IgD-negative memory B cell (primary cell): ENCODE measurements at regions not wholly inside any gene's neighbourhood (a gene's known extent, or its start where the extent isn't known, plus 50 kb on each side); places are given as distances from the start of the nearest gene placed in this dataset.

Experiments used
- H3K27ac Mint-ChIP-seq, 3 donors: one replicate each; pipeline ENCODE4 v1.8.0; 2020 to 2022; ENCODE audit warnings: mild to moderate bottlenecking in 3 of 3, mixed read lengths in 3 of 3, moderate library complexity in 1 of 3
- H3K27me3 Mint-ChIP-seq: one replicate; pipeline ENCODE4 v1.8.0; 2021; ENCODE audit warnings: mixed read lengths
- H3K36me3 Mint-ChIP-seq: one replicate; pipeline ENCODE4 v1.8.0; 2020; ENCODE audit warnings: mild to moderate bottlenecking, mixed read lengths
- H3K4me1 Mint-ChIP-seq, 3 donors: one replicate each; pipeline ENCODE4 v1.8.0; 2020 to 2022; ENCODE audit warnings: mixed read lengths in 3 of 3, mild to moderate bottlenecking in 1 of 3
- H3K4me3 Mint-ChIP-seq, 4 donors: one replicate each; pipeline ENCODE4 v1.8.0; 2020 to 2022; ENCODE audit warnings: mild to moderate bottlenecking in 4 of 4, mixed read lengths in 4 of 4, moderate library complexity in 3 of 4
- H3K9me3 Mint-ChIP-seq, 3 donors: one replicate each; pipeline ENCODE4 v1.8.0; 2020 to 2021; ENCODE audit warnings: mixed read lengths in 3 of 3, mild to moderate bottlenecking in 1 of 3

- H3K27me3 Mint-ChIP-seq, result no peaks in the 10 kb centered on the region
- H3K27ac Mint-ChIP-seq, result no peak overlapping the region
- no peaks in the 10 kb centered on the region for H3K4me1 Mint-ChIP-seq
- H3K4me3 Mint-ChIP-seq, result no peak overlapping the region
- H3K9me3 Mint-ChIP-seq, result peaks cover 3 to 8% (median 3%) of the 10 kb centered on the region in 3 donors
- peaks cover 2% of the 10 kb centered on the region for H3K36me3 Mint-ChIP-seq
Measured at GRCh38 chr3:174336784-174337183, 522.4 kb upstream of the NAALADL2 start.

GRCh38 chr3:174337227-174337626 lies 521.9 kb upstream of the NAALADL2 start:
- H3K4me1 Mint-ChIP-seq, result no peaks in the 10 kb centered on the region
- H3K27me3 Mint-ChIP-seq, result no peaks in the 10 kb centered on the region
- no peak overlapping the region for H3K4me3 Mint-ChIP-seq
- peaks cover 3 to 8% (median 3%) of the 10 kb centered on the region in 3 donors for H3K9me3 Mint-ChIP-seq
- no peak overlapping the region for H3K27ac Mint-ChIP-seq
- H3K36me3 Mint-ChIP-seq, result peaks cover 2% of the 10 kb centered on the region

GRCh38 chr3:174340624-174341587 lies 518.2 kb upstream of the NAALADL2 start:
- no peaks in the 10 kb centered on the region for H3K36me3 Mint-ChIP-seq
- no peaks in the 10 kb centered on the region for H3K4me1 Mint-ChIP-seq

GRCh38 chr3:174342171-174342570 lies 517.0 kb upstream of the NAALADL2 start:
- Mint-ChIP-seq H3K4me1 (no peaks in the 10 kb centered on the region), H3K4me3 (no peak overlapping the region), H3K27me3 (no peaks in the 10 kb centered on the region), H3K27ac (no peak overlapping the region), H3K9me3 (peaks cover 1 to 3% (median 2%) of the 10 kb centered on the region in 3 donors), H3K36me3 (no peaks in the 10 kb centered on the region)

More at GRCh38 chr3:174340624-174341587, 518.2 kb upstream of the NAALADL2 start:
- Mint-ChIP-seq H3K27me3 (no peaks in the 10 kb centered on the region), H3K4me3 (no peak overlapping the region), H3K27ac (no peak overlapping the region), H3K9me3 (peaks cover 1 to 8% (median 2%) of the 10 kb centered on the region in 3 donors)

- Mint-ChIP-seq H3K4me3 (no peak overlapping the region), H3K27ac (no peak overlapping the region), H3K9me3 (peaks cover under 1 to 3% (median 2%) of the 10 kb centered on the region in 3 donors), H3K36me3 (no peaks in the 10 kb centered on the region), H3K27me3 (no peaks in the 10 kb centered on the region), H3K4me1 (no peaks in the 10 kb centered on the region)
Measured at GRCh38 chr3:174342941-174343501, 516.1 kb upstream of the NAALADL2 start.

- Mint-ChIP-seq H3K27me3 (no peaks in the 10 kb centered on the region), H3K36me3 (no peaks in the 10 kb centered on the region), H3K27ac (no peak overlapping the region), H3K4me3 (no peak overlapping the region), H3K4me1 (no peaks in the 10 kb centered on the region), H3K9me3 (peaks cover 4 to 12% (median 7%) of the 10 kb centered on the region in 3 donors)
Measured at GRCh38 chr3:174346141-174346540, 513.0 kb upstream of the NAALADL2 start.

GRCh38 chr3:174346571-174346970 lies 512.6 kb upstream of the NAALADL2 start:
- no peaks in the 10 kb centered on the region for H3K4me1 Mint-ChIP-seq
- no peak overlapping the region for H3K27ac Mint-ChIP-seq
- no peak overlapping the region for H3K4me3 Mint-ChIP-seq
- H3K27me3 Mint-ChIP-seq, result no peaks in the 10 kb centered on the region
- no peaks in the 10 kb centered on the region for H3K36me3 Mint-ChIP-seq
- peaks cover 4 to 12% (median 7%) of the 10 kb centered on the region in 3 donors for H3K9me3 Mint-ChIP-seq

GRCh38 chr3:174347474-174348138 lies 511.5 kb upstream of the NAALADL2 start:
- no peaks in the 10 kb centered on the region for H3K27me3 Mint-ChIP-seq
- peaks cover 4 to 12% (median 7%) of the 10 kb centered on the region in 3 donors for H3K9me3 Mint-ChIP-seq
- no peaks in the 10 kb centered on the region for H3K4me1 Mint-ChIP-seq
- no peaks in the 10 kb centered on the region for H3K36me3 Mint-ChIP-seq
- no peak overlapping the region for H3K4me3 Mint-ChIP-seq
- no peak overlapping the region for H3K27ac Mint-ChIP-seq

- Mint-ChIP-seq H3K9me3 (peaks cover 3 to 12% (median 5%) of the 10 kb centered on the region in 3 donors), H3K36me3 (no peaks in the 10 kb centered on the region), H3K4me3 (no peak overlapping the region), H3K4me1 (no peaks in the 10 kb centered on the region), H3K27me3 (no peaks in the 10 kb centered on the region), H3K27ac (no peak overlapping the region)
Measured at GRCh38 chr3:174352227-174352626, 506.9 kb upstream of the NAALADL2 start.

- no peaks in the 10 kb centered on the region for H3K36me3 Mint-ChIP-seq
- no peaks in the 10 kb centered on the region for H3K4me1 Mint-ChIP-seq
- H3K9me3 Mint-ChIP-seq, result no peaks in the 10 kb centered on the region
- H3K27ac Mint-ChIP-seq, result no peak overlapping the region
- no peak overlapping the region for H3K4me3 Mint-ChIP-seq
- H3K27me3 Mint-ChIP-seq, result no peaks in the 10 kb centered on the region
Measured at GRCh38 chr3:174355505-174355904, 503.6 kb upstream of the NAALADL2 start.

GRCh38 chr3:174356596-174356995 lies 502.5 kb upstream of the NAALADL2 start:
- Mint-ChIP-seq H3K27ac (no peak overlapping the region), H3K4me1 (no peaks in the 10 kb centered on the region), H3K9me3 (no peaks in the 10 kb centered on the region), H3K36me3 (no peaks in the 10 kb centered on the region), H3K27me3 (no peaks in the 10 kb centered on the region), H3K4me3 (no peak overlapping the region)

- H3K36me3 Mint-ChIP-seq, result no peaks in the 10 kb centered on the region
Measured at GRCh38 chr3:174358252-174358651, 500.9 kb upstream of the NAALADL2 start.

GRCh38 chr3:174362556-174362955 lies 496.6 kb upstream of the NAALADL2 start:
- Mint-ChIP-seq H3K9me3 (no peaks in the 10 kb centered on the region), H3K36me3 (no peaks in the 10 kb centered on the region), H3K4me3 (no peak overlapping the region), H3K4me1 (no peaks in the 10 kb centered on the region), H3K27me3 (no peaks in the 10 kb centered on the region), H3K27ac (no peak overlapping the region)

More at GRCh38 chr3:174358252-174358651, 500.9 kb upstream of the NAALADL2 start:
- H3K4me3 Mint-ChIP-seq, result no peak overlapping the region
- H3K27ac Mint-ChIP-seq, result no peak overlapping the region
- H3K9me3 Mint-ChIP-seq, result no peaks in the 10 kb centered on the region
- H3K4me1 Mint-ChIP-seq, result no peaks in the 10 kb centered on the region
- H3K27me3 Mint-ChIP-seq, result no peaks in the 10 kb centered on the region

- H3K27ac Mint-ChIP-seq, result no peak overlapping the region
- H3K4me3 Mint-ChIP-seq, result no peak overlapping the region
- no peaks in the 10 kb centered on the region for H3K36me3 Mint-ChIP-seq
- H3K27me3 Mint-ChIP-seq, result no peaks in the 10 kb centered on the region
- no peaks in the 10 kb centered on the region for H3K4me1 Mint-ChIP-seq
- H3K9me3 Mint-ChIP-seq, result no peaks in the 10 kb centered on the region
Measured at GRCh38 chr3:174363256-174363655, 495.9 kb upstream of the NAALADL2 start.

- Mint-ChIP-seq H3K4me3 (no peak overlapping the region), H3K27me3 (no peaks in the 10 kb centered on the region), H3K9me3 (peaks cover 0 to 6% (median 2%) of the 10 kb centered on the region in 3 donors), H3K4me1 (no peaks in the 10 kb centered on the region), H3K36me3 (no peaks in the 10 kb centered on the region), H3K27ac (no peak overlapping the region)
Measured at GRCh38 chr3:174365796-174366195, 493.3 kb upstream of the NAALADL2 start.
